Activated CD8-positive, alpha-beta T cell treated with anti-CD3 and anti-CD28 coated beads for 36 hours (primary cell): ENCODE measurements at regions not wholly inside any gene's neighbourhood (a gene's known extent, or its start where the extent isn't known, plus 50 kb on each side); places are given as distances from the start of the nearest gene placed in this dataset.

Experiments
- ATAC-seq: fragments of 200-7000 bp; cut with Tn5 transposase; one replicate; pipeline ENCODE4 v1.10.0; 2021; ENCODE audit warnings: mild to moderate bottlenecking, moderate library complexity
- CTCF ChIA-PET: fragments of 350-600 bp; sonication (Branson Sonifier 250); formaldehyde crosslinking; loops from one replicate; lab custom pipeline; 2021; ENCODE audit warnings: antibody characterized with exemption; lab: Charles Lee
- POLR2A ChIA-PET: fragments of 350-600 bp; sonication (Branson Sonifier 250); formaldehyde crosslinking; loops from one replicate; lab custom pipeline; 2021; ENCODE audit warnings: antibody characterized with exemption; lab: Charles Lee
- DNase-seq: peaks from one replicate; pipeline ENCODE4 v3.0.0-alpha.2; 2020
- H3K27ac Mint-ChIP-seq: one replicate; pipeline ENCODE4 v1.8.0; 2021; ENCODE audit warnings: mild to moderate bottlenecking, mixed read lengths
- H3K27me3 Mint-ChIP-seq: one replicate; pipeline ENCODE4 v1.8.0; 2021; ENCODE audit warnings: mixed read lengths
- H3K36me3 Mint-ChIP-seq: one replicate; pipeline ENCODE4 v1.8.0; 2021; ENCODE audit warnings: low read depth, mixed read lengths
- H3K4me1 Mint-ChIP-seq: one replicate; pipeline ENCODE4 v1.8.0; 2021; ENCODE audit warnings: low read depth, mixed read lengths
- H3K4me3 Mint-ChIP-seq: one replicate; pipeline ENCODE4 v1.8.0; 2021; ENCODE audit warnings: mild to moderate bottlenecking, moderate library complexity, mixed read lengths
- H3K9me3 Mint-ChIP-seq: one replicate; pipeline ENCODE4 v1.8.0; 2021; ENCODE audit warnings: mixed read lengths
- CTCF ChIP-seq: fragments of 200-600 bp; IDR thresholded peaks from one replicate; pipeline ENCODE4 v1.8.0; 2022; ENCODE audit warnings: antibody characterized with exemption, mild to moderate bottlenecking
- intact Hi-C: fragments of 100-400 bp; cut with micrococcal nuclease; formaldehyde crosslinking; loops from one replicate; pipeline ENCODE4 v1.10.0; 2022

DNA sequence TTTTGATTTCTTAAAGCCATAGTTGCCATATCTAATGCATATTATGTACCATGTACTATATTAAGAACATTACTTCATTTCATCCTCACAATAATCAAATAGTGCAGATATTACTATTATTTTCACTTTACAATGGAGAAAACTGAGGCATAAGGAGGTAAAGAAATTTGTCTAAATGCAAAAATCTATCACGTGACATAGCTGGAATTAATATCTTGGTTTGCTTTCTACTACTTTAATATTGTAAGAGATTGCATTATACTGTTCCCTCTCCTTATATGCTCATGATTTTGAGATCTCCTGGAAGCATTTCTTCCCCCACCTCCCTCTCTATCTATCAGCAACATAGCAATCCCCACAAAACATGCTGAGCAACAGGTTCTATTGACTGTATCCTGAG lies 330.8 kb upstream of the SPTLC3 start:
- Mint-ChIP-seq H3K4me1 (no peaks in the 10 kb centered on the region), H3K36me3 (no peaks in the 10 kb centered on the region), H3K4me3 (no peak overlapping the region), H3K9me3 (no peaks in the 10 kb centered on the region), H3K27me3 (no peaks in the 10 kb centered on the region), H3K27ac (no peak overlapping the region)
- ChIA-PET CTCF (no interaction called here), POLR2A (no interaction called here)
- no peak for DNase-seq
- no peak for ATAC-seq
- TF ChIP-seq CTCF: no peak
- intact Hi-C loops: no loop called here

GRCh38 chr20:12679447-12679846 lies 329.3 kb upstream of the SPTLC3 start:
- Mint-ChIP-seq H3K4me3 (no peak overlapping the region), H3K27ac (no peak overlapping the region), H3K4me1 (no peaks in the 10 kb centered on the region), H3K36me3 (no peaks in the 10 kb centered on the region), H3K9me3 (no peaks in the 10 kb centered on the region), H3K27me3 (no peaks in the 10 kb centered on the region)
- ATAC-seq (no peak), DNase-seq (no peak)
- CTCF ChIA-PET: no interaction called here
- POLR2A ChIA-PET: no interaction called here
- TF ChIP-seq CTCF: no peak
- intact Hi-C loops: no loop called here

DNA sequence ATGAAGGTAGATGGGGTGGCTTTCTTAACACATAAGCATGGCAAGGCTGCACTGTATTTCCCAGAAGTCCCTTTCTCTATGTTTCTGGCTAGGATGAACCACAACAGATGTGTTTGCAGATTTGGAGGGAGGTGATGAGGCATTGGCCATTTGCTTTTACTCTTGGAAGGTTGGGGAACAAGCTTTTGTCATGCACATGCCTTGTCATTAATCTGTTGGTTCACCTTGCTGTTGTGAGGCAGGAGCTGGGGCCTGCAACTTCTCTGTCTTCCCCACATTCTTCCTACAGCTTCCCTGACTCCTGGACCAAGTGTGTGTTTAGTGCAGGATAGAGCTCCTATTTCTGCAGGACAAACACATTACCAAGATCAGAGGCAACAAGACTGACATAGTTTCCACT lies 326.2 kb upstream of the SPTLC3 start:
- Mint-ChIP-seq H3K27me3 (no peaks in the 10 kb centered on the region), H3K4me1 (no peaks in the 10 kb centered on the region), H3K27ac (no peak overlapping the region), H3K36me3 (no peaks in the 10 kb centered on the region), H3K9me3 (no peaks in the 10 kb centered on the region), H3K4me3 (no peak overlapping the region)
- CTCF ChIA-PET: no interaction called here
- no peak for DNase-seq
- intact Hi-C loops: no loop called here
- POLR2A ChIA-PET: no interaction called here
- ATAC-seq: no peak
- no peak for TF ChIP-seq CTCF

GRCh38 chr20:12687476-12687875 lies 321.3 kb upstream of the SPTLC3 start:
- no peaks in the 10 kb centered on the region for H3K9me3 Mint-ChIP-seq
- H3K27me3 Mint-ChIP-seq: no peaks in the 10 kb centered on the region

GRCh38 chr20:12695937-12696336 lies 312.8 kb upstream of the SPTLC3 start:
- H3K4me3 Mint-ChIP-seq: no peak overlapping the region
- DNase-seq (no peak), ATAC-seq (no peak)
- TF ChIP-seq CTCF: no peak
- no peaks in the 10 kb centered on the region for H3K4me1 Mint-ChIP-seq
- no peak overlapping the region for H3K27ac Mint-ChIP-seq
- H3K36me3 Mint-ChIP-seq: no peaks in the 10 kb centered on the region
- POLR2A ChIA-PET: interaction anchor here (0.7 kb wide), 1 partner anchor 799 kb away, joined by 3 read pairs; no protein-coding TSS in a partner anchor
- CTCF ChIA-PET: no interaction called here
- H3K27me3 Mint-ChIP-seq: no peaks in the 10 kb centered on the region
- intact Hi-C loops: no loop called here
- peaks cover 3% of the 10 kb centered on the region for H3K9me3 Mint-ChIP-seq

More at GRCh38 chr20:12687476-12687875, 321.3 kb upstream of the SPTLC3 start:
- no peak for ATAC-seq
- Mint-ChIP-seq H3K36me3 (no peaks in the 10 kb centered on the region), H3K4me1 (no peaks in the 10 kb centered on the region), H3K27ac (no peak overlapping the region), H3K4me3 (no peak overlapping the region)
- DNase-seq: no peak
- intact Hi-C loops: no loop called here
- TF ChIP-seq CTCF: no peak
- POLR2A ChIA-PET: no interaction called here
- CTCF ChIA-PET: no interaction called here
